H1 (cell line): ENCODE measurements at regions not wholly inside any gene's neighbourhood (a gene's known extent, or its start where the extent isn't known, plus 50 kb on each side); places are given as distances from the start of the nearest gene placed in this dataset.

Source experiments
- CBX5 ChIP-seq: fragments of 300-800, 300-1000 bp; sonication (generic); IDR thresholded peaks from 2 replicates; pipeline ENCODE4 v1.7.1; 2016; ENCODE audit warnings: antibody characterized with exemption, low read length, low read depth
- CHD2 ChIP-seq: IDR thresholded peaks from 2 replicates; pipeline ENCODE4 v1.6.1; 2012; ENCODE audit warnings: low read length, improper control_type of control experiment
- EGR1 ChIP-seq: IDR thresholded peaks from 2 replicates; pipeline ENCODE4 v1.6.1; 2011; ENCODE audit warnings: low read depth, low read length, borderline replicate concordance
- EP300 ChIP-seq, 2 experiments: IDR thresholded peaks; 1 replicate in 1 of 2; 2 replicates in 1 of 2; pipeline ENCODE4 v1.6.1; 2011 to 2012; ENCODE audit warnings: low read depth in 2 of 2, low read length in 2 of 2, mild to moderate bottlenecking in 2 of 2, borderline replicate concordance in 1 of 2, inconsistent platforms in 1 of 2, moderate library complexity in 1 of 2
- SIN3A ChIP-seq, 2 experiments: IDR thresholded peaks in 1 of 2; conservative IDR thresholded peaks in 1 of 2; 2 replicates each; pipeline ENCODE4 v1.6.1; 2011 to 2012; ENCODE audit warnings: low read length in 2 of 2, improper control_type of control experiment in 1 of 2, low read depth in 1 of 2, mild to moderate bottlenecking in 1 of 2
- TAF7 ChIP-seq: optimal IDR thresholded peaks from 2 replicates; pipeline ENCODE3; 2011; ENCODE audit warnings: low read depth, mild to moderate bottlenecking, inconsistent platforms, low read length, moderate library complexity, borderline replicate concordance

DNA sequence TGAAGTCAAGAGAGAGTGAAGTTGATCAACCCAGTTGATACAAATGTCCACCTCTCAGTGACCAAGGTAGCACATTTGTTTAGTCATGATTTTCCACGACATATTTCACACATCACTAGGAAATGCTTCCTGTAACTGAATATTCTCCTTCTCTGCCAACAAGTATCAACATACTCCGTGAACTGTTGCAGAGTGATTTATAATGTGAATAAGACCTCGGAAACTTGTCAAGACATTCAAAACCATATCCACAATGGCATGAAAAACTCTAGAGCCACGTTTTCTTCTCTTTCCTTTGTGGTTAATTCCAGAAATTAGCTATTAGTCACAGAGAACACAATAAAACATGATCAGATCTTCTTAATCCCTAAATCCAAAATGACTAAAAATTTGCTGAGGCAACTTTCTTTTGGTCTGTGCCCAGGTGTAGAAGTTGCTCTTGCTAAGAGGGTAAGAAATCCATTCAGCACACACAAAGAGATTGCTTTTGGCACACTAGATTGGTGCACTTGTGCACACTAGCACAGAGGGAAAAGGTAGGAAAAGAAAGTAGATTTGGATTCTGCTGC, 244.3 kb upstream of the NRIP1 start (continued):
- TF ChIP-seq EP300 (IDR thresholded peaks at IDR 0.05; ENCODE audit: borderline replicate concordance in 1 of 2, low read depth in 2 of 2, low read length in 2 of 2) (no peak), TAF7 (no peak), EGR1 (no peak), CBX5 (no peak), SIN3A (conservative IDR thresholded peaks at IDR 0.05 in 1 of 2, IDR thresholded peaks at IDR 0.05 in 1 of 2; ENCODE audit: low read depth in 1 of 2, low read length in 2 of 2) (no peak), CHD2 (no peak)
